BLaER1 treated with 17β-estradiol and CSF1 and Interleukin-3, amounts not matched to agents 10 nM and 100 nM (cell line): ENCODE measurements at regions not wholly inside any gene's neighbourhood (a gene's known extent, or its start where the extent isn't known, plus 50 kb on each side); places are given as distances from the start of the nearest gene placed in this dataset.
A peak's percentile ranks its signal among the peaks of the same experiment; 100 is the strongest.

Source experiments
- H3K27ac ChIP-seq, 11 experiments: shearing (Covaris generic); formaldehyde crosslinking; 2 replicates each; pipeline ENCODE4 v1.8.1; 2022
- H3K27me3 ChIP-seq, 11 experiments: shearing (Covaris generic); formaldehyde crosslinking; 2 replicates each; pipeline ENCODE4 v1.8.1; 2022
- H3K36me3 ChIP-seq, 11 experiments: shearing (Covaris generic); formaldehyde crosslinking; 2 replicates each; pipeline ENCODE4 v1.8.1; 2022
- H3K4me1 ChIP-seq, 10 experiments: shearing (Covaris generic); formaldehyde crosslinking; 2 replicates each; pipeline ENCODE4 v1.8.1; 2022
- H3K4me2 ChIP-seq, 11 experiments: shearing (Covaris generic); formaldehyde crosslinking; 2 replicates each; pipeline ENCODE4 v1.8.1; 2022
- H3K4me3 ChIP-seq, 10 experiments: shearing (Covaris generic); formaldehyde crosslinking; 2 replicates each; pipeline ENCODE4 v1.8.1; 2022
- H3K9ac ChIP-seq, 11 experiments: shearing (Covaris generic); formaldehyde crosslinking; 2 replicates each; pipeline ENCODE4 v1.8.1; 2022
- H3K9me3 ChIP-seq, 11 experiments: shearing (Covaris generic); formaldehyde crosslinking; replicated peaks in 1 of 11; 2 replicates each; pipeline ENCODE4 v1.8.1; 2022
- H4K20me1 ChIP-seq, 11 experiments: shearing (Covaris generic); formaldehyde crosslinking; 2 replicates each; pipeline ENCODE4 v1.8.1; 2022
- Cebpa-rat ChIP-seq, 11 experiments: shearing (Covaris generic); IDR thresholded peaks; 2 replicates each; pipeline ENCODE4 v1.8.1; 2022

- H3K4me3 ChIP-seq, result no peak overlapping the region
- no peak for TF ChIP-seq Cebpa-rat (IDR thresholded peaks at IDR 0.05)
- no peak overlapping the region for H3K4me2 ChIP-seq
These were observed 524.0 kb upstream of the KCND2 start for GRCh38 chr7:119748991-119749390.

DNA sequence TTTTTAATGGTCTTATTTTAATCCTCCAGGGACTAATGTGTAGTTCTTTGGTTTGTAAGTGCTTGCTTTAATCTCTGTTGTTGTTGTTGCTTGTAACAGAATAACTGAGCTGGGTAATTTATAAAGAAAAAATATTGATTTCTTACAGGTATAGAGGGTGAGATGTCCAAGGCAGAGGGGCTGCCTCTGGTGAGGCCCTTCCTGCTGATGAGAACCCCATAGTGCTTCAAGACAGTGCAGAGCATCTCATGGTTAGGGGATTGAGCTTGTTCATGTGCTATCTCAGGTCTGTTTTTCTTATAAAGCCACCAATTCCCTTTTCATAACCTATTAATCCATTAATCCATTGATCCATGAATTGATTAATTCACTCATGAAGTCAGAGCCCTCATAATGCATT lies 516.3 kb upstream of the KCND2 start:
- no peak overlapping the region for H3K4me2 ChIP-seq
- H3K36me3 ChIP-seq, result no peaks in the 10 kb centered on the region
- no peaks in the 10 kb centered on the region for H3K9me3 ChIP-seq
- H3K9ac ChIP-seq, result no peak overlapping the region
- TF ChIP-seq Cebpa-rat (IDR thresholded peaks at IDR 0.05), result no peak
- H3K27me3 ChIP-seq, result no peaks in the 10 kb centered on the region
- no peak overlapping the region for H3K27ac ChIP-seq
- H4K20me1 ChIP-seq, result no peaks in the 10 kb centered on the region
- H3K4me1 ChIP-seq, result no peaks in the 10 kb centered on the region
- no peak overlapping the region for H3K4me3 ChIP-seq

More at GRCh38 chr7:119748991-119749390, 524.0 kb upstream of the KCND2 start:
- Histone ChIP-seq H4K20me1 (no peaks in the 10 kb centered on the region), H3K4me1 (no peaks in the 10 kb centered on the region), H3K36me3 (no peaks in the 10 kb centered on the region), H3K9me3 (no peaks in the 10 kb centered on the region), H3K9ac (no peak overlapping the region), H3K27me3 (no peaks in the 10 kb centered on the region), H3K27ac (no peak overlapping the region)

GRCh38 chr7:119758254-119758653 lies 514.7 kb upstream of the KCND2 start:
- Histone ChIP-seq H3K36me3 (no peaks in the 10 kb centered on the region), H3K9ac (no peak overlapping the region), H3K4me2 (no peak overlapping the region), H3K9me3 (no peaks in the 10 kb centered on the region), H3K4me3 (no peak overlapping the region), H4K20me1 (no peaks in the 10 kb centered on the region), H3K4me1 (no peaks in the 10 kb centered on the region), H3K27me3 (no peaks in the 10 kb centered on the region), H3K27ac (no peak overlapping the region)
- TF ChIP-seq Cebpa-rat (IDR thresholded peaks at IDR 0.05), result no peak

- H3K27ac ChIP-seq, result no peak overlapping the region
- no peaks in the 10 kb centered on the region for H3K36me3 ChIP-seq
- H4K20me1 ChIP-seq, result no peaks in the 10 kb centered on the region
- H3K27me3 ChIP-seq, result no peaks in the 10 kb centered on the region
- H3K9ac ChIP-seq, result no peak overlapping the region
- no peak for TF ChIP-seq Cebpa-rat (IDR thresholded peaks at IDR 0.05)
- no peak overlapping the region for H3K4me2 ChIP-seq
- H3K9me3 ChIP-seq, result no peaks in the 10 kb centered on the region
- H3K4me3 ChIP-seq, result no peak overlapping the region
- H3K4me1 ChIP-seq, result no peaks in the 10 kb centered on the region
These were observed 511.2 kb upstream of the KCND2 start for GRCh38 chr7:119761776-119762175.

DNA sequence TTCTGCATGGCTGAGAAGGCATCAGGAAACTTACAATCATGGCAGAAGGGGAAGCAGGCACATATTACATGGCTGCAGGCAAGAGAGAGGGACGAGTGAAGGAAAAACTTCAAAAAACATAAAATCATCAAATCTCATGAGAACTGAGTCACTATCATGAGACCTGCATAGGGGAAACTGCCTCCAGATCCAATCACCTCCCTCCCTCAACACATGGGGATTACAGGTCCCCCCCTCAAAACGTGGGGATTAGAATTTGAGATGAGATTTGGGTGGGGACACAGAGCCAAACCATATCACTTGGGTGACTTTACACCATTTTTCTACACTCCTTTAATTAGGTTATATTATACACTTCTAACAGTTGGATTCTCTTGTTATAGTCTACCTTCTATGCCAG lies 490.7 kb upstream of the KCND2 start:
- no peak overlapping the region for H3K4me2 ChIP-seq
- no peak overlapping the region for H3K4me3 ChIP-seq
- H3K27me3 ChIP-seq, result no peaks in the 10 kb centered on the region
- H3K36me3 ChIP-seq, result no peaks in the 10 kb centered on the region
- no peak for TF ChIP-seq Cebpa-rat (IDR thresholded peaks at IDR 0.05)
- H3K4me1 ChIP-seq, result no peaks in the 10 kb centered on the region
- no peaks in the 10 kb centered on the region for H3K9me3 ChIP-seq
- no peak overlapping the region for H3K27ac ChIP-seq
- no peak overlapping the region for H3K9ac ChIP-seq
- no peaks in the 10 kb centered on the region for H4K20me1 ChIP-seq

- no peak for TF ChIP-seq Cebpa-rat (IDR thresholded peaks at IDR 0.05)
- no peaks in the 10 kb centered on the region for H3K9me3 ChIP-seq
These were observed 489.2 kb upstream of the KCND2 start for GRCh38 chr7:119783799-119784198.

GRCh38 chr7:119802147-119802546 lies 470.8 kb upstream of the KCND2 start:
- H3K27me3 ChIP-seq, result no peaks in the 10 kb centered on the region
- no peaks in the 10 kb centered on the region for H4K20me1 ChIP-seq
- H3K9ac ChIP-seq, result no peak overlapping the region
- no peak overlapping the region for H3K4me3 ChIP-seq
- no peaks in the 10 kb centered on the region for H3K4me1 ChIP-seq
- H3K27ac ChIP-seq, result no peak overlapping the region
- TF ChIP-seq Cebpa-rat (IDR thresholded peaks at IDR 0.05), result no peak
- H3K9me3 ChIP-seq, result no peaks in the 10 kb centered on the region; a peak in 1 of 22 replicates
- no peaks in the 10 kb centered on the region for H3K36me3 ChIP-seq
- H3K4me2 ChIP-seq, result no peak overlapping the region

More at GRCh38 chr7:119783799-119784198, 489.2 kb upstream of the KCND2 start:
- no peak overlapping the region for H3K4me2 ChIP-seq
- H3K9ac ChIP-seq, result no peak overlapping the region
- H3K27ac ChIP-seq, result no peak overlapping the region
- no peaks in the 10 kb centered on the region for H3K36me3 ChIP-seq
- no peaks in the 10 kb centered on the region for H3K27me3 ChIP-seq
- no peak overlapping the region for H3K4me3 ChIP-seq
- H3K4me1 ChIP-seq, result no peaks in the 10 kb centered on the region
- H4K20me1 ChIP-seq, result no peaks in the 10 kb centered on the region

- no peaks in the 10 kb centered on the region for H3K4me1 ChIP-seq
- no peaks in the 10 kb centered on the region for H4K20me1 ChIP-seq
- no peaks in the 10 kb centered on the region for H3K27me3 ChIP-seq
- H3K9me3 ChIP-seq, result peaks cover 0 to 6% (median 0%) of the 10 kb centered on the region in 11 experiments; a peak in 4 of 22 replicates
- no peak overlapping the region for H3K4me2 ChIP-seq
- no peaks in the 10 kb centered on the region for H3K36me3 ChIP-seq
- no peak for TF ChIP-seq Cebpa-rat (IDR thresholded peaks at IDR 0.05)
- H3K9ac ChIP-seq, result no peak overlapping the region
- H3K4me3 ChIP-seq, result no peak overlapping the region
- H3K27ac ChIP-seq, result no peak overlapping the region
These were observed 447.8 kb upstream of the KCND2 start for GRCh38 chr7:119825091-119825655.

- no peak overlapping the region for H3K4me3 ChIP-seq
- H4K20me1 ChIP-seq, result no peaks in the 10 kb centered on the region
- no peak overlapping the region for H3K9ac ChIP-seq
- 0 out of 22 replicates have a peak, but pooled peaks of 1 of the 11 experiments have one; percentile 25 for TF ChIP-seq Cebpa-rat (IDR thresholded peaks at IDR 0.05)
- no peak overlapping the region for H3K4me2 ChIP-seq
- peaks cover 0 to 3% (median 0%) of the 10 kb centered on the region in 11 experiments; a peak in 3 of 22 replicates for H3K9me3 ChIP-seq
- H3K36me3 ChIP-seq, result no peaks in the 10 kb centered on the region
- H3K4me1 ChIP-seq, result no peaks in the 10 kb centered on the region
- no peaks in the 10 kb centered on the region for H3K27me3 ChIP-seq
- H3K27ac ChIP-seq, result no peak overlapping the region
These were observed 446.4 kb upstream of the KCND2 start for GRCh38 chr7:119826547-119826946.

DNA sequence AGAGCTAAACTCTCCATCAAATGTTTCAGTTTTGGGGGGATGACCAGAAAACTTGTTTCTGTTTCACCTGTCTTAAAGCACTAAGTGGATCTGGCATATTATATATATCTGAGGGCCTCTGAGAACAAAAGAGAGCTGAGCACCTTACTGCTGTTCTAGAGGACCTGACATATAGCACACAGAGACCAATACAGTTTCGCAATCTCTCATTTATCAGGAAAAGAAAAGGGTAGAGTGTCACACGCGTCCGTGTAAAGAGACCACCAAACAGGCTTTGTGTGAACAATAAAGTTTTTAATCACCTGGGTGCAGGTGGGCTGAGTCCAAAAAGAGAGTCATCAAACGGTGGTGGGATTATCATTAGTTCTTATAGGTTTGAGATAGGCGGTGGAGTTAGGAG lies 434.5 kb upstream of the KCND2 start:
- Histone ChIP-seq H4K20me1 (no peaks in the 10 kb centered on the region), H3K27me3 (no peaks in the 10 kb centered on the region), H3K4me3 (no peak overlapping the region), H3K4me2 (no peak overlapping the region), H3K4me1 (no peaks in the 10 kb centered on the region), H3K36me3 (no peaks in the 10 kb centered on the region), H3K27ac (no peak overlapping the region), H3K9me3 (no peaks in the 10 kb centered on the region), H3K9ac (no peak overlapping the region)
- peak in 2 of 11 experiments; percentile 9 to 53; a peak in 1 of 22 replicates for TF ChIP-seq Cebpa-rat (IDR thresholded peaks at IDR 0.05)
